GM12873 (cell line): ENCODE measurements at regions not wholly inside any gene's neighbourhood (a gene's known extent, or its start where the extent isn't known, plus 50 kb on each side); places are given as distances from the start of the nearest gene placed in this dataset.

Experiments used
- TF ChIP-seq, protein P1 (sequence below): IDR thresholded peaks from 2 replicates; pipeline ENCODE4 v1.5.1; 2012; ENCODE audit warnings: low read depth, mild to moderate bottlenecking, moderate library complexity, low read length, control low read depth; ENCODE audit not compliant: insufficient read depth; ENCODE audit errors: missing control alignments

DNA sequence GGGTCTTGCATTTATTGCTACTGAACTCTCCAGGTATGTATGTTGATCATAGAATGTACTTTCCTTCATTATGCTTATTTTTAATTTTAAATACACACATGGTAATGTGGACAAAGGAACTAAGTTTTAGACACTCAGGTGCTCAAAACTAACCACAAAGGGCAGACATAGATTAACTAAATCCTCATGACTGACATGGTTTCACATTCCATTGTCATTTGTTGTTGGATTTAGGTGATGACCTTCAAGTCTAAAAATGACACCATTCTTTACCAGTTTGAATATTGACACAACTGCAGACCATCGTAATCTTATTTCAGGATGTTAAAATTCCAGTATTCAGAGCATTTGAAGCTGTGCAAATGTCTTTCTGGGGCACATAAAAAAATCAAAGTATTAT lies 128.4 kb downstream of the BBS10 start:
- TF ChIP-seq, protein P1, sequence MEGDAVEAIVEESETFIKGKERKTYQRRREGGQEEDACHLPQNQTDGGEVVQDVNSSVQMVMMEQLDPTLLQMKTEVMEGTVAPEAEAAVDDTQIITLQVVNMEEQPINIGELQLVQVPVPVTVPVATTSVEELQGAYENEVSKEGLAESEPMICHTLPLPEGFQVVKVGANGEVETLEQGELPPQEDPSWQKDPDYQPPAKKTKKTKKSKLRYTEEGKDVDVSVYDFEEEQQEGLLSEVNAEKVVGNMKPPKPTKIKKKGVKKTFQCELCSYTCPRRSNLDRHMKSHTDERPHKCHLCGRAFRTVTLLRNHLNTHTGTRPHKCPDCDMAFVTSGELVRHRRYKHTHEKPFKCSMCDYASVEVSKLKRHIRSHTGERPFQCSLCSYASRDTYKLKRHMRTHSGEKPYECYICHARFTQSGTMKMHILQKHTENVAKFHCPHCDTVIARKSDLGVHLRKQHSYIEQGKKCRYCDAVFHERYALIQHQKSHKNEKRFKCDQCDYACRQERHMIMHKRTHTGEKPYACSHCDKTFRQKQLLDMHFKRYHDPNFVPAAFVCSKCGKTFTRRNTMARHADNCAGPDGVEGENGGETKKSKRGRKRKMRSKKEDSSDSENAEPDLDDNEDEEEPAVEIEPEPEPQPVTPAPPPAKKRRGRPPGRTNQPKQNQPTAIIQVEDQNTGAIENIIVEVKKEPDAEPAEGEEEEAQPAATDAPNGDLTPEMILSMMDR: no peak

DNA sequence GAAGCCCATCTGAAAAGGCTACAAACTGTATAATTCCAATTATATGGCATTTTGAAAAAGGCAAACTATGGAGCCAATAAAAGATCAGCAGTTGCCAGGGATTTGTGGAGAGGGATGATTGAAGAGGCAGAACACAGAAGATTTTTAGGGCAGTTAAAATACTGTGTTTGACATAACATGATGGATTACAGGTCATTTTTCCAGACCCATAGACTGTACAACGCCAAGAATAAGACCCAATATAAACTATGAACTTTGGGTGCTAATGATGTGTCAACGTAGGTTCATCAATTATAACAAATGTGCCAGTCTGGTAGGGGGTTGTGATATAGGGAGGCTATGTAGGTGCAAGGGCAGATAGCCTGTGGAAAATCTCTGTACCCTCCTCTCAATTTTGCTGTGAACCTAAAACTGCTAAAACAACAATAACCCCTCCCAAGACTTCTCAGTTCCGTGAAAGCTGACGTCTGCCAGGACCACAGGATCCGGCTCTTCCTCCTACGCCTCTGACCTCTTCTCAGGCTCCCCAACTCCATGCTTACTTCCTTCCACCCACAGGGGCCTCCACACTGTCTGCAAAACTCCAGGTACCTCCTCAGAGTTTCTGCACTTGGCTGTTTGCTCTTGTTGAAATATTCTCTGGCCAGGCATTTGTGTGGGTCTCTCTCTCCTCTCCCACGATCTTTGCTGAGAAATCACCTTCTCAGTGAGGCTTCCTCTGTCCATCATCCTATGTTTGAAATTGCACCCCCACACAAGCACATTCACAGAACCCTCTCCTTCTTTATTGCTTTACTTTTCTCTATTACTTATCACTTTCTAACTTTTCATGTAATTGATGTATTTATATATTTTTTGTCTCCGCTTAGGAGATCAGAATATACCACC lies 131.4 kb downstream of the BBS10 start:
- TF ChIP-seq, protein P1: no peak

DNA sequence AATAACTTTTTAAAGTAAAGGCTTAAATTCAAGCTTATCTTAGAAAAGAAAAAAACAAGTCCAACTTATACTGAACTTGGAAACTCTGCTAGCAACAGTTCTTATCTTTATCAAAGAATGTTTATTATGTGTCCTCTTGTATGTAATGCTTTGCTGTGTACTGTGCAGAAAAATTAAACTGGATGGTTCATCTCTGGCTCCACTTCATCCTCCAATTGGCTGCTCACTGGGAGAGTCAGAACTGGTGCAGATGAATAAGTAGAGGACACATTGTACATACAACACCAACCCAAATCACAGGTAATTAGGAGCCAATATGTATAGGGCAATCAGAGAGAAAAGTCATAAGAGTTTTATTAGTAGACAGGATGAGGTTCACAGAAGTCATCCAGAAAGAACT lies 123.6 kb upstream of the NAP1L1 start:
- TF ChIP-seq, protein P1: no peak

DNA sequence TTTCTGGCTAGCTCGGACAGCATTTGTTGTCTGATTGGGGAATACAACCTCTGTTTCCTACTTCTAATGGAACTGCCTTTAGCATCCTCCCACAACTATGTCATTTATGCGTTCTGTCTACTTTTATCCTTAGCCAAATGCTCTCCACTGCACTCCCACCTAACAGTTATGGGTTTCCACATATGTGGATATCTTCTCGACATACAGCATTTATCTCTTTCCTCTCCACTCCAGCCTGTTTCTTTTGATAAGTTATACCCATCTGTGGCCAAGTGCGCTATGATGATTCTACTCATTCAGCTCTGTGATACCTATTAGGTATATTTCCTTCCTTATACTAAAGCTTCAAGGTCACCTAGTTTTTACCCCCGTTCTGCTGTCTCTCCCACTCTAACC lies 122.2 kb upstream of the NAP1L1 start:
- TF ChIP-seq, protein P1: no peak

DNA sequence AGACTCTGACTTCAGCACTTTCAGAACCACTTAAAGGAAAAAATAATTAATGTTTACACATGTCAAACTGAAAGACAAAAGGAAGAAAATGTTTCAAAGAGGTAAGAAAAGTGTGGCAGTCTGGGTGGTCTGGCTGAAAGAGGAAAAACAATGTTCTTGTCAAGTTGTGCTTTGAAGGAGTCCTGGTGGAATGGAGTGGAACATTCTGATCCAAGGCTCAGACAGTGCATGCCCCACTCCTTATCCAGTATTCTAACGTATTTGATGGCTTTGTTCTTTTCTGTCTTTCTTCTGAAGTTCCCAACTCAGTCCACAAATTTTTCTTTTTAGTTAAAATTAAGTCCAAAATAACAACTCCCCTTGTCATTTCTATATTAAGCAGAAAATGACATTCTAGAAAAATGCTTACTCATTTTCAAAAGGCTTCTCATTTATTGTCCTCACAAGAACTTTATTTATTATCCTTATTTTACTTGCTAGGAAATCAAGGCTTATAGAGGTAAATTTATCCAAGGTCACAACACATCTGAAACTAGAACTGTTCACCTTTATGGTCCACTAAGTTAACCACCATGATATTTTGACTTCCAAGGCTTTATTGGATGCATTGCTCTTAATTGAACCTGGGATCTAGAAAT lies 121.7 kb upstream of the NAP1L1 start:
- TF ChIP-seq, protein P1: no peak

DNA sequence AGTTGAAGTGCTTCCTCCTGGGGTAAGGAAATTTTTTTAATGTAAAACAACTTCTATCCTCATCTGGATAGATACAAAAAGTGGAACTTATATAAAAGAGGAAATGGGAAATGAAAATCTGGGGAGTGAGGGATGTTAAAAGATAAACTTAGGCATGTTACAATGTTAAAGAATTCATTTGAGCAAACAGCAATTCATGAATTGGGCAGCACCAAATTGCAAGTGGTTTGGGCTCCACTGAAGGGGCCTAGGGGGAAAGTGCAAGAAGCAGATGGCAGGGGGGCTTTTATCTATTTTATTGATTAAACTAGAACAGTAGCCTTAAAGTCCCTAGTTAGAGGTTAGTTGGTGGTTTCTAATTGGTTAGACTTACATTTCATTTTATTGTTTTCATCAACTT lies 118.1 kb upstream of the NAP1L1 start:
- TF ChIP-seq, protein P1: no peak

DNA sequence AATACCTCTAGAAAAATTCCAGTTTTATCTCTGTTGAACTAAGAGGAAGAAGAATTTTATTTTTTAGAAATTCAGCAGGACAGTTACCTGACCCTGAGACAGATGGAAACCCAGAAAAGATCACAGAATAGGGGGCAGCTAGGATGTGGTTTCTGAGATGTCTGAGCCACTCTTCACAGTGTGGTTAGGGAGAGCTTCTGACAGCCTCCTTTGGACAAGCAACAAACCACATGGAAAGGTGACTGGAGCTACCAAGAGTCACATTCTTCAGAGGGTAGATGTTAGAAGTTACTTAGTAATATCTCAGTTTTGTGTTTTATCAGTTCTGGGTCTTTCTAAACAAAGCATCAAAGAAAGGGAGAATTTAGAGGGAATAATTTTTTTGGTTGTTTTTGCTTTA lies 117.3 kb upstream of the NAP1L1 start:
- TF ChIP-seq, protein P1: no peak
